Activated CD4-positive, alpha-beta T cell treated with anti-CD3 and anti-CD28 coated beads, Interleukin-2, amount 50 U/mL, for 48 hours (primary cell): ENCODE measurements at regions not wholly inside any gene's neighbourhood (a gene's known extent, or its start where the extent isn't known, plus 50 kb on each side); places are given as distances from the start of the nearest gene placed in this dataset.
"Not testable (repeated sequence)": the region's sequence is repeated elsewhere in the genome, so short reads cannot be mapped to it uniquely, and the experiment has no call there.

ENCODE experiments used
- DNase-seq, 2 experiments: peaks; one replicate each; pipeline ENCODE4 v3.0.0-alpha.2; 2020

GRCh38 chrX:129361576-129361975 is 161.7 kb downstream of the SMARCA1 start:
- DNase-seq = no peak

- DNase-seq = peak; percentile 18 to 28
Measured at GRCh38 chrX:129360175-129360574, 163.1 kb downstream of the SMARCA1 start.

GRCh38 chrX:129359269-129359668 is 164.0 kb downstream of the SMARCA1 start:
- DNase-seq = no peak

- not testable (repeated sequence) for DNase-seq
Measured at GRCh38 chrX:129357428-129357827, 165.9 kb downstream of the SMARCA1 start.

- no peak for DNase-seq
Measured at GRCh38 chrX:129347291-129347690, 176.0 kb downstream of the SMARCA1 start.

- DNase-seq = no peak
Measured at GRCh38 chrX:129346574-129346973, 176.7 kb downstream of the SMARCA1 start.

- not testable (repeated sequence) for DNase-seq
Measured at GRCh38 chrX:129337264-129337663, 186.0 kb downstream of the SMARCA1 start.

- no peak for DNase-seq
Measured at GRCh38 chrX:129323115-129323514, 200.2 kb downstream of the SMARCA1 start.

- no peak for DNase-seq
Measured at GRCh38 chrX:129318375-129318774, 204.9 kb downstream of the SMARCA1 start.

- no peak for DNase-seq
Measured at GRCh38 chrX:129316461-129316860, 206.8 kb downstream of the SMARCA1 start.

- no peak for DNase-seq
Measured at GRCh38 chrX:129310000-129310399, 213.3 kb downstream of the SMARCA1 start.

GRCh38 chrX:129262912-129263311 is 260.4 kb downstream of the SMARCA1 start:
- DNase-seq = no peak

GRCh38 chrX:129255516-129255915 is 267.8 kb downstream of the SMARCA1 start:
- DNase-seq = not testable (repeated sequence)

- DNase-seq = no peak
Measured at GRCh38 chrX:129249563-129249962, 273.7 kb downstream of the SMARCA1 start.

GRCh38 chrX:129247642-129248041 is 275.6 kb downstream of the SMARCA1 start:
- no peak for DNase-seq

GRCh38 chrX:129239371-129239770 is 283.9 kb downstream of the SMARCA1 start:
- no peak for DNase-seq

- DNase-seq = no peak
Measured at GRCh38 chrX:129238011-129238410, 285.3 kb downstream of the SMARCA1 start.

GRCh38 chrX:129235903-129236302 is 287.4 kb downstream of the SMARCA1 start:
- no peak for DNase-seq

GRCh38 chrX:129233786-129234185 is 289.5 kb downstream of the SMARCA1 start:
- no peak for DNase-seq

- no peak for DNase-seq
Measured at GRCh38 chrX:129230850-129231512, 292.3 kb downstream of the SMARCA1 start.

- DNase-seq = no peak
Measured at GRCh38 chrX:129230168-129230567, 293.1 kb downstream of the SMARCA1 start.

- no peak for DNase-seq
Measured at GRCh38 chrX:129227366-129227765, 295.9 kb downstream of the SMARCA1 start.

GRCh38 chrX:129193357-129193756 is 329.9 kb downstream of the SMARCA1 start:
- no peak for DNase-seq

GRCh38 chrX:129188231-129188630 is 335.1 kb downstream of the SMARCA1 start:
- no peak for DNase-seq

- DNase-seq = no peak
Measured at GRCh38 chrX:129176710-129177109, 346.6 kb downstream of the SMARCA1 start.
